ENCODE measurements at regions not wholly inside any gene's neighbourhood (a gene's known extent, or its start where the extent isn't known, plus 50 kb on each side); places are given as distances from the start of the nearest gene placed in this dataset.

DNA sequence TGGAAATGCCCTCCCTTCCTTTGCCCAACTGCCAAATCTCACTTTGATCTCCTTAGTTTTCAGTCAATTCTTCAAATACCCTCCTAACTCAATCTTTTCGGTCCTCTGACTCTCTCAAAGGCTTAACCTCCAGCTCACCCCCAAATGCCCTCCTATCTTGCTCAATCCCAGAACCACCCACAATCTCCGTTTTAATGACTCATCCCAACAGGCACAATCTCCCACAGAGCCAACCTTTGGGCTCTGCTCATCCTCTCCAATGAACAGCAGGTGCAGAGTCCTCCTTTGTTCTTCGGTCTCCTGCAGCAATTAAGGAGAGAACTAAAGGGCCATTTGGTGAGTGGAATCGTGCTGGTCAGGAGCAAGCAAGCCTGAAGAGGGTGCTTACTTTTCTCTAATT lies 366.1 kb upstream of the CRIM1 start:
- TF ChIP-seq, protein P1, sequence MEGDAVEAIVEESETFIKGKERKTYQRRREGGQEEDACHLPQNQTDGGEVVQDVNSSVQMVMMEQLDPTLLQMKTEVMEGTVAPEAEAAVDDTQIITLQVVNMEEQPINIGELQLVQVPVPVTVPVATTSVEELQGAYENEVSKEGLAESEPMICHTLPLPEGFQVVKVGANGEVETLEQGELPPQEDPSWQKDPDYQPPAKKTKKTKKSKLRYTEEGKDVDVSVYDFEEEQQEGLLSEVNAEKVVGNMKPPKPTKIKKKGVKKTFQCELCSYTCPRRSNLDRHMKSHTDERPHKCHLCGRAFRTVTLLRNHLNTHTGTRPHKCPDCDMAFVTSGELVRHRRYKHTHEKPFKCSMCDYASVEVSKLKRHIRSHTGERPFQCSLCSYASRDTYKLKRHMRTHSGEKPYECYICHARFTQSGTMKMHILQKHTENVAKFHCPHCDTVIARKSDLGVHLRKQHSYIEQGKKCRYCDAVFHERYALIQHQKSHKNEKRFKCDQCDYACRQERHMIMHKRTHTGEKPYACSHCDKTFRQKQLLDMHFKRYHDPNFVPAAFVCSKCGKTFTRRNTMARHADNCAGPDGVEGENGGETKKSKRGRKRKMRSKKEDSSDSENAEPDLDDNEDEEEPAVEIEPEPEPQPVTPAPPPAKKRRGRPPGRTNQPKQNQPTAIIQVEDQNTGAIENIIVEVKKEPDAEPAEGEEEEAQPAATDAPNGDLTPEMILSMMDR (IDR thresholded peaks at IDR 0.05; ENCODE audit: insufficient read depth, low read length, poor library complexity, severe bottlenecking), result no peak
- Histone ChIP-seq H3K27me3 (replicated peaks; ENCODE audit: control insufficient read depth, insufficient read depth, low read length) (no peaks in the 10 kb centered on the region), H3K4me3 (replicated peaks; ENCODE audit: low read depth, low read length) (no peak overlapping the region), H3K36me3 (ENCODE audit: control insufficient read depth, insufficient read depth, low read length) (no peaks in the 10 kb centered on the region)
- DNase-seq (ENCODE audit: extremely low read depth, insufficient read length), result no peak

DNA sequence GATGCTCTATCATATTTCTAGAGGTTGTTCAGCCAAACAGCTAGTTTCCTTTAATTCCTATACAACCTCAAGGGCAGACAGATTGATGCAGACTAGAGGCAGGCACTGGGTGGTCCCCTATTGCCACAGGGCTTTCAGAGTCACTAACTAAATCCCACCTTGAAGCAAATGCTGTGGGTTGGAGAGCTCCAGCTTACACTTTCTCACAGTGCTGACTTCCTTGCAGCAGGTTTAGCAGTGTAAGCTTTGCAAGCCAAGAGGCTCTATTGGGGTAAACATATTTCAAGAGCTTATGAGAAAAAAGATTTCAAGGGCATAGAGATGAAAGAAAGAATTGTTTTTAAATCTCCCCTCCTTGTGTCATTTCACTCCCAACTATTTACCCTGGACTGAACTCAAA lies 366.5 kb upstream of the CRIM1 start:
- DNase-seq (ENCODE audit: extremely low read depth, insufficient read length), result no peak
- Histone ChIP-seq H3K36me3 (ENCODE audit: control insufficient read depth, insufficient read depth, low read length) (no peaks in the 10 kb centered on the region), H3K27me3 (replicated peaks; ENCODE audit: control insufficient read depth, insufficient read depth, low read length) (no peaks in the 10 kb centered on the region), H3K4me3 (replicated peaks; ENCODE audit: low read depth, low read length) (no peak overlapping the region)
- TF ChIP-seq, protein P1 (IDR thresholded peaks at IDR 0.05; ENCODE audit: insufficient read depth, low read length, poor library complexity, severe bottlenecking), result no peak

DNA sequence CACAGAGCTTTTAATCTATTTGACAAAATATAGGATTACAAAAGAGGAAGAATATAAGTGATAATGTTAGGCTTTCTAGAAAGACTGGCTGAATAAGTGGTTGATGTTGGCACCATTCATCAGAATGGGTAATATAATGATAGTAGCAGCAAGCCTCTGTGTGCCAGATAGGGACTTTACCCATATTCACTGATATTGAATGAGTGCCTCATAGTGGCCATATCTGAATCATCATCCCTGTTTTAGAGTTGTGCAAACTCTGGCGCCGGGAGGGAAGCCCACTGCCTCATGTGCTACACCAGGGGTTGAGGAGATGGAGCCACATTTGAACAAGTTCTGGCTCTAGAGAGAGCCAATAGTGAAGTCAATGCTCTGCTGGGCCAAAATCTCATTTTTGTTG lies 368.7 kb upstream of the CRIM1 start:
- TF ChIP-seq, protein P1 (IDR thresholded peaks at IDR 0.05; ENCODE audit: insufficient read depth, low read length, poor library complexity, severe bottlenecking), result no peak
- Histone ChIP-seq H3K4me3 (replicated peaks; ENCODE audit: low read depth, low read length) (no peak overlapping the region), H3K36me3 (ENCODE audit: control insufficient read depth, insufficient read depth, low read length) (no peaks in the 10 kb centered on the region)

DNA sequence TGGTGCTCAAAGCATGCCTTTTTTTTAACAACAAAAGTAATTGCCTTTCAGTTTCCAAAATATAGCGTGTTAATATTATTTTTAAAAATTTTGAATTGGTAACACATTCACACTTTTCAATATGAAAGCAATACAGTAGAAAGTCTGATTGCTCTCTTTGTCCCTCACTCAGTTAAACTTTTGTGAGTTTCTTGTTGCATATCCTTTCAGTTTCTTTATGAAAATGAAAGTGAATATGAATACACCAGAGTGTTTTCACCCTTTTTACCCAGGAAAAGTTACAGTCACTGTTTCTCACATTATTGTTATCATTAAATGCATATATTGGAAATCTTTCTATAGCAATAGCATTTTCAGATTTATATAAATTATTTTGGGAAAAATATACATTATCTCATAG lies 377.4 kb upstream of the CRIM1 start:
- H3K27me3 ChIP-seq (replicated peaks; ENCODE audit: control insufficient read depth, insufficient read depth, low read length), result no peaks in the 10 kb centered on the region
- H3K4me3 ChIP-seq (replicated peaks; ENCODE audit: low read depth, low read length), result no peak overlapping the region
- TF ChIP-seq, protein P1 (IDR thresholded peaks at IDR 0.05; ENCODE audit: insufficient read depth, low read length, poor library complexity, severe bottlenecking), result no peak
- no peak for DNase-seq (ENCODE audit: extremely low read depth, insufficient read length)
- H3K36me3 ChIP-seq (ENCODE audit: control insufficient read depth, insufficient read depth, low read length), result no peaks in the 10 kb centered on the region

More for the DNA sequence above, 368.7 kb upstream of the CRIM1 start:
- no peak for DNase-seq (ENCODE audit: extremely low read depth, insufficient read length)
- no peaks in the 10 kb centered on the region for H3K27me3 ChIP-seq (replicated peaks; ENCODE audit: control insufficient read depth, insufficient read depth, low read length)

DNA sequence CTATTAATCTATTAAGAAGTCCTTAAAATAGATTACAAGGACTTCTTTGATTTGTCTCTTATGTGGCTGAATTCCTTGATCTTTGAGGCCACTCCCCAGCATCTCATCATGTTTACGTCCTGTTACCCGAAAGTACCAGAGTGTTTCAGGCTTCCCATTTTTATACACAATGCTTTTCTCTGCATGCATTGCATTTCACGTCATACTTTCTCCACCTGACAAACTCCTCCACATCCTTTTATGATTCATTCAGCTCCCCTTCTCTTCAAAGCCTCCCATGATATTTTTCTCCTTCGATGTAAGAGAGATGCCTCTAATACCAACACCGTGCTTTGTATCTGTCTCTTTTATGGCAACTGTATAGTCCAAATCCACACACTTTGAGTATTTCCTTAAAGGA lies 379.0 kb upstream of the CRIM1 start:
- no peak for DNase-seq (ENCODE audit: extremely low read depth, insufficient read length)
- Histone ChIP-seq H3K36me3 (ENCODE audit: control insufficient read depth, insufficient read depth, low read length) (no peaks in the 10 kb centered on the region), H3K4me3 (replicated peaks; ENCODE audit: low read depth, low read length) (no peak overlapping the region), H3K27me3 (replicated peaks; ENCODE audit: control insufficient read depth, insufficient read depth, low read length) (no peaks in the 10 kb centered on the region)
- TF ChIP-seq, protein P1 (IDR thresholded peaks at IDR 0.05; ENCODE audit: insufficient read depth, low read length, poor library complexity, severe bottlenecking), result no peak

DNA sequence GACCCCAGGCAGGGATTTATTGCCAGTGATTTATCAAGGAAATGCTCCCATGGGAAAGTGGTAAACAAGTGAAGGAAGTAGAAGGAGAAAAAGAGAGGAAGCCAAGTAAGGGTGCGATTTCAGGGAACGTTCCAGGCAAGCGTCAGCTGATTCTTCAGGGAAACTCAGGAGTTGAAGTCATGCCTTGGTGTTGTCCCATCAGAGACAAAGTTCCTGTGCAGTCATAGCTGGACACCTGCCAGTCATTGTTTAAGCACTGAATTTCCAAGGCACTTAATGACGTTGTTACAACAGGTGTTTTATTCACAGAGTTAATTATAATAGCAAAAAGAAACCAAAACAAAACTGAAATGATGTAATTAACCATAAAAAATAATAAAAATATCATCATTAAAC lies 381.8 kb upstream of the CRIM1 start:
- TF ChIP-seq, protein P1 (IDR thresholded peaks at IDR 0.05; ENCODE audit: insufficient read depth, low read length, poor library complexity, severe bottlenecking), result no peak
- DNase-seq (ENCODE audit: extremely low read depth, insufficient read length), result no peak
- Histone ChIP-seq H3K27me3 (replicated peaks; ENCODE audit: control insufficient read depth, insufficient read depth, low read length) (no peaks in the 10 kb centered on the region), H3K4me3 (replicated peaks; ENCODE audit: low read depth, low read length) (no peak overlapping the region), H3K36me3 (ENCODE audit: control insufficient read depth, insufficient read depth, low read length) (no peaks in the 10 kb centered on the region)

Measured in GM06990 (cell line).